IMR-90 (cell line): ENCODE measurements at regions not wholly inside any gene's neighbourhood (a gene's known extent, or its start where the extent isn't known, plus 50 kb on each side); places are given as distances from the start of the nearest gene placed in this dataset.

Experiments used
- CEBPB ChIP-seq: IDR thresholded peaks from 2 replicates; pipeline ENCODE4 v1.6.1; 2012; ENCODE audit warnings: low read depth, low read length, improper control_type of control experiment
- MAFK ChIP-seq: IDR thresholded peaks from 2 replicates; pipeline ENCODE4 v1.6.1; 2012; ENCODE audit warnings: low read depth, low read length, improper control_type of control experiment
- MXI1 ChIP-seq: IDR thresholded peaks from 2 replicates; pipeline ENCODE4 v1.6.1; 2012; ENCODE audit warnings: low read depth, mild to moderate bottlenecking, low read length, moderate library complexity, borderline replicate concordance
- POLR2A ChIP-seq: IDR thresholded peaks from 2 replicates; pipeline ENCODE4 v1.6.1; 2012; ENCODE audit warnings: mild to moderate bottlenecking, low read depth, low read length
- RAD21 ChIP-seq: IDR thresholded peaks from 2 replicates; pipeline ENCODE4 v1.6.1; 2012; ENCODE audit warnings: low read length, improper control_type of control experiment
- TF ChIP-seq, protein P1 (sequence below): conservative IDR thresholded peaks from 2 replicates; pipeline ENCODE4 v1.5.1; 2012; ENCODE audit warnings: mild to moderate bottlenecking, low read depth, low read length, improper control_type of control experiment

DNA sequence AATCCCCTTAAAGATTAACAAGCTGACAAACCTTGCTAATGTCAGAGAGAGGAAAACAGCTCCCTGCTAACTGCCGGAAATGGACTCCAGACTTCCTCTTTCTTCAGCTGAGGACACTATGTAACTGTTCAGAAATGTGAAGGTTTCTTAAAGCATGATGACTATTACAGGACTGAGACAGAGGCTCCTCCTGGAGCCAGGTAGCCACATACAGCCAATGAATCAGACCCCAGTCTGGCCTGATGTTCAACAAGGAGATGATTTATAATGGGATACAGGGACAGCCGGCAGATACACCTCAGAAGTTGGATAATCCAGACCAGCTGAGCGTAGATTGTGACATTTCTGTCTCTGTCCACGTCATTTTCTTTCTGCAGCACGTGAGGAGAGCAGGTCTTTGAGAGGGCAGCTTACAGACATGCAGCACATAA, 216.2 kb downstream of the HS3ST3A1 start:
- TF ChIP-seq, protein P1, sequence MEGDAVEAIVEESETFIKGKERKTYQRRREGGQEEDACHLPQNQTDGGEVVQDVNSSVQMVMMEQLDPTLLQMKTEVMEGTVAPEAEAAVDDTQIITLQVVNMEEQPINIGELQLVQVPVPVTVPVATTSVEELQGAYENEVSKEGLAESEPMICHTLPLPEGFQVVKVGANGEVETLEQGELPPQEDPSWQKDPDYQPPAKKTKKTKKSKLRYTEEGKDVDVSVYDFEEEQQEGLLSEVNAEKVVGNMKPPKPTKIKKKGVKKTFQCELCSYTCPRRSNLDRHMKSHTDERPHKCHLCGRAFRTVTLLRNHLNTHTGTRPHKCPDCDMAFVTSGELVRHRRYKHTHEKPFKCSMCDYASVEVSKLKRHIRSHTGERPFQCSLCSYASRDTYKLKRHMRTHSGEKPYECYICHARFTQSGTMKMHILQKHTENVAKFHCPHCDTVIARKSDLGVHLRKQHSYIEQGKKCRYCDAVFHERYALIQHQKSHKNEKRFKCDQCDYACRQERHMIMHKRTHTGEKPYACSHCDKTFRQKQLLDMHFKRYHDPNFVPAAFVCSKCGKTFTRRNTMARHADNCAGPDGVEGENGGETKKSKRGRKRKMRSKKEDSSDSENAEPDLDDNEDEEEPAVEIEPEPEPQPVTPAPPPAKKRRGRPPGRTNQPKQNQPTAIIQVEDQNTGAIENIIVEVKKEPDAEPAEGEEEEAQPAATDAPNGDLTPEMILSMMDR, result no peak
- TF ChIP-seq MXI1 (no peak), MAFK (no peak), CEBPB (no peak), RAD21 (no peak), POLR2A (no peak)
